Nephron (organoid): ENCODE measurements at regions not wholly inside any gene's neighbourhood (a gene's known extent, or its start where the extent isn't known, plus 50 kb on each side); places are given as distances from the start of the nearest gene placed in this dataset.

Source experiments
- H3K27ac Mint-ChIP-seq, 3 experiments: 2 replicates each; pipeline ENCODE4 v1.8.0; 2020; ENCODE audit warnings: mixed read lengths in 3 of 3, mild to moderate bottlenecking in 2 of 3, moderate library complexity in 1 of 3
- H3K27me3 Mint-ChIP-seq: 2 replicates; pipeline ENCODE4 v1.8.0; 2021; ENCODE audit warnings: low read depth, mild to moderate bottlenecking, moderate library complexity, mixed read lengths
- H3K36me3 Mint-ChIP-seq: 2 replicates; pipeline ENCODE4 v1.8.0; 2020; ENCODE audit warnings: low read depth, mixed read lengths
- H3K4me1 Mint-ChIP-seq: 2 replicates; pipeline ENCODE4 v1.8.0; 2020; ENCODE audit warnings: mixed read lengths
- H3K4me3 Mint-ChIP-seq, 3 experiments: 2 replicates each; pipeline ENCODE4 v1.8.0; 2020; ENCODE audit warnings: mild to moderate bottlenecking in 3 of 3, mixed read lengths in 3 of 3, moderate library complexity in 2 of 3
- H3K9me3 Mint-ChIP-seq: 2 replicates; pipeline ENCODE4 v1.8.0; 2020; ENCODE audit warnings: mixed read lengths
- CTCF ChIP-seq, 3 experiments: fragments of 200-600 bp; sonication (generic); IDR thresholded peaks; one replicate each; pipeline ENCODE4 v1.5.0; 2021; ENCODE audit warnings: antibody characterized with exemption in 3 of 3; ENCODE audit not compliant: unreplicated experiment in 3 of 3

DNA sequence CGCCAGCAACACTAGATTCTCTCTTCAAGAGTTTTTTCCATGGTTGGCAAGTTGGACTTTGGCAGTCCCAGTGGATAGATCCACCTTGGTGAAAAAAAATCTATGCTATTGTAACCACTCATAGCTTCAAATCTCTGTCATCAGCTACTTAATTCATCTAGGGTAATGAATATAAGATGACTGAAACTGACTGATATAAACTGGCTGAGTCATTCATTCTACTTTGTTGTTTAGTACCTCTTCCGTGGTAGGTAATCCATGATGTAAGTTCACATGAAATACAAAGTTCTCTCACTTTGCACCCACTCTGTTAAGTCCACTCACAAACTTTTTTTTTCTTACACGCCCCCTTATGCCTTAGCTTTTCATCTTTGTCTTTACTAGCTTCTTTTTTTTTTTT lies 1381.5 kb downstream of the SLITRK5 start:
- Mint-ChIP-seq H3K4me3 (no peak overlapping the region), H3K9me3 (peaks cover 11% of the 10 kb centered on the region), H3K27ac (no peak overlapping the region), H3K4me1 (no peaks in the 10 kb centered on the region), H3K36me3 (no peaks in the 10 kb centered on the region), H3K27me3 (no peaks in the 10 kb centered on the region)
- TF ChIP-seq CTCF (IDR thresholded peaks at IDR 0.05; ENCODE audit: unreplicated experiment in 3 of 3): no peak

DNA sequence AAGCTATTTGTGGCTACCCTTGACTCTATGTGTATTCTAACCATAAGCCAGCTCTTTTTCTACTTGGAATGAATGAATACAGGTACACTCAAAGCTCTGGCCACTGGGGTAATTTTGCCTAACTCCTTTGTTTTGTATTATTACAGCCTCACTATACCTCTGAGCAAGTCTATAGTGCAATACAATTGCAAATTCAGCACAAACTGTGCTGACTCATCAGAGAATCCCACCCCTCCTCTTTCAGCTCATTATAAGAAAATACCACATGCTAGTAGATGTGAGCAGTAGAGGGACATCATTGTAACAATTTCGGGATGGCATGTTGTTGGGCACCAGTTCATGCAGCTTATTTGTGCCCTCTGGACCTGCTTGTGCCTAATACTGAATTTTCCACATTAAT lies 1382.2 kb downstream of the SLITRK5 start:
- Mint-ChIP-seq H3K27me3 (no peaks in the 10 kb centered on the region), H3K4me1 (no peaks in the 10 kb centered on the region), H3K4me3 (no peak overlapping the region), H3K27ac (no peak overlapping the region), H3K36me3 (no peaks in the 10 kb centered on the region), H3K9me3 (peaks cover 13% of the 10 kb centered on the region)
- TF ChIP-seq CTCF (IDR thresholded peaks at IDR 0.05; ENCODE audit: unreplicated experiment in 3 of 3): no peak

- Mint-ChIP-seq H3K9me3 (peaks cover 18% of the 10 kb centered on the region), H3K4me1 (no peaks in the 10 kb centered on the region)
Observed at GRCh38 chr13:89057274-89057673, 1386.1 kb downstream of the SLITRK5 start.

GRCh38 chr13:89057862-89058261 lies 1386.7 kb downstream of the SLITRK5 start:
- no peak overlapping the region for H3K4me3 Mint-ChIP-seq
- H3K4me1 Mint-ChIP-seq: no peaks in the 10 kb centered on the region
- no peaks in the 10 kb centered on the region for H3K27me3 Mint-ChIP-seq
- H3K9me3 Mint-ChIP-seq: peaks cover 18% of the 10 kb centered on the region
- H3K36me3 Mint-ChIP-seq: no peaks in the 10 kb centered on the region
- no peak overlapping the region for H3K27ac Mint-ChIP-seq
- TF ChIP-seq CTCF (IDR thresholded peaks at IDR 0.05; ENCODE audit: unreplicated experiment in 3 of 3): no peak

More at GRCh38 chr13:89057274-89057673, 1386.1 kb downstream of the SLITRK5 start:
- Mint-ChIP-seq H3K27ac (no peak overlapping the region), H3K36me3 (no peaks in the 10 kb centered on the region), H3K4me3 (no peak overlapping the region), H3K27me3 (no peaks in the 10 kb centered on the region)
- TF ChIP-seq CTCF (IDR thresholded peaks at IDR 0.05; ENCODE audit: unreplicated experiment in 3 of 3): no peak

DNA sequence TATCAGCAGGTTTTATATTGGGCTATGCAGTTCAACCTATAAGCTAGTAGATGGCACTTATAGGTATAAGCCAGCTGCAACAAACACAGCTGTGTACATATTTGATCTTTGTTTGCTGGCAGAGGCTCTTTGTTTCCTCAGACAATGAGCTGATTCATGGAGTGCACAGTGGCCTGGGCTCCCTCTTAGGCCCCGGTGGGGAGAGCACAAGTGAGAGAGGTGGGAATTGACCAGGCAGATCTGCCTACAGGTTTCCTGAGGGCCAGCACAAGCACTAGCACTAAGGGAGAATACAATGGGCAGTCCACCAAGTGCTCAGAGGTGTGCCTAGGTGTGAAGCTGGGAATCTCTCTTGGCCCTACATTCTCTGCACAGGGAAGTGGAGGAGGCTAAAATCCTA lies 1390.7 kb downstream of the SLITRK5 start:
- Mint-ChIP-seq H3K36me3 (no peaks in the 10 kb centered on the region), H3K4me1 (peaks cover 1% of the 10 kb centered on the region), H3K9me3 (peaks cover 12% of the 10 kb centered on the region), H3K27ac (no peak overlapping the region), H3K27me3 (no peaks in the 10 kb centered on the region), H3K4me3 (no peak overlapping the region)
- TF ChIP-seq CTCF (IDR thresholded peaks at IDR 0.05; ENCODE audit: unreplicated experiment in 3 of 3): no peak

- peak; percentile 60 to 70 (median 67) for TF ChIP-seq CTCF (IDR thresholded peaks at IDR 0.05; ENCODE audit: unreplicated experiment in 3 of 3)
- no peaks in the 10 kb centered on the region for H3K36me3 Mint-ChIP-seq
- H3K4me3 Mint-ChIP-seq: no peak overlapping the region
- peaks cover 5% of the 10 kb centered on the region for H3K4me1 Mint-ChIP-seq
- no peaks in the 10 kb centered on the region for H3K27me3 Mint-ChIP-seq
- no peaks in the 10 kb centered on the region for H3K9me3 Mint-ChIP-seq
- no peak overlapping the region for H3K27ac Mint-ChIP-seq
Observed at GRCh38 chr13:89066868-89067466, 1395.8 kb downstream of the SLITRK5 start.
